ENCODE measurements at regions not wholly inside any gene's neighbourhood (a gene's known extent, or its start where the extent isn't known, plus 50 kb on each side); places are given as distances from the start of the nearest gene placed in this dataset.

- DNase-seq (ENCODE audit: low read depth, low spot score): no peak
Measured at GRCh38 chr6:4464638-4465037, 311.6 kb upstream of the CDYL start.

GRCh38 chr6:4463236-4463635 lies 313.0 kb upstream of the CDYL start:
- no peak for DNase-seq (ENCODE audit: low read depth, low spot score)

- DNase-seq (ENCODE audit: low read depth, low spot score): no peak
Measured at GRCh38 chr6:4460586-4461475, 315.4 kb upstream of the CDYL start.

GRCh38 chr6:4459996-4460395 lies 316.2 kb upstream of the CDYL start:
- no peak for DNase-seq (ENCODE audit: low read depth, low spot score)

- DNase-seq (ENCODE audit: low read depth, low spot score): peak; percentile 36
Measured at GRCh38 chr6:4459032-4459431, 317.2 kb upstream of the CDYL start.

- DNase-seq (ENCODE audit: low read depth, low spot score): no peak
Measured at GRCh38 chr6:4451718-4452117, 316.3 kb upstream of the ECI2 start.

- DNase-seq (ENCODE audit: low read depth, low spot score): no peak
Measured at GRCh38 chr6:4451081-4451480, 315.7 kb upstream of the ECI2 start.

GRCh38 chr6:4450237-4450636 lies 314.9 kb upstream of the ECI2 start:
- DNase-seq (ENCODE audit: low read depth, low spot score): no peak

- DNase-seq (ENCODE audit: low read depth, low spot score): no peak
Measured at GRCh38 chr6:4449409-4449808, 314.0 kb upstream of the ECI2 start.

GRCh38 chr6:4448841-4449240 lies 313.5 kb upstream of the ECI2 start:
- no peak for DNase-seq (ENCODE audit: low read depth, low spot score)

- no peak for DNase-seq (ENCODE audit: low read depth, low spot score)
Measured at GRCh38 chr6:4447639-4448330, 312.4 kb upstream of the ECI2 start.

GRCh38 chr6:4446982-4447381 lies 311.6 kb upstream of the ECI2 start:
- no peak for DNase-seq (ENCODE audit: low read depth, low spot score)

GRCh38 chr6:4441981-4442434 lies 306.6 kb upstream of the ECI2 start:
- DNase-seq (ENCODE audit: low read depth, low spot score): no peak

GRCh38 chr6:4439159-4439558 lies 303.8 kb upstream of the ECI2 start:
- no peak for DNase-seq (ENCODE audit: low read depth, low spot score)

- DNase-seq (ENCODE audit: low read depth, low spot score): no peak
Measured at GRCh38 chr6:4437342-4437741, 302.0 kb upstream of the ECI2 start.

GRCh38 chr6:4435981-4436445 lies 300.6 kb upstream of the ECI2 start:
- DNase-seq (ENCODE audit: low read depth, low spot score): peak; percentile 55

GRCh38 chr6:4434655-4435054 lies 299.3 kb upstream of the ECI2 start:
- no peak for DNase-seq (ENCODE audit: low read depth, low spot score)

GRCh38 chr6:4433199-4433598 lies 297.8 kb upstream of the ECI2 start:
- DNase-seq (ENCODE audit: low read depth, low spot score): no peak

- DNase-seq (ENCODE audit: low read depth, low spot score): peak; percentile 52
Measured at GRCh38 chr6:4426968-4427367, 291.6 kb upstream of the ECI2 start.

GRCh38 chr6:4421837-4422236 lies 286.5 kb upstream of the ECI2 start:
- no peak for DNase-seq (ENCODE audit: low read depth, low spot score)

- no peak for DNase-seq (ENCODE audit: low read depth, low spot score)
Measured at GRCh38 chr6:4420160-4420865, 284.9 kb upstream of the ECI2 start.

GRCh38 chr6:4415549-4415948 lies 280.2 kb upstream of the ECI2 start:
- DNase-seq (ENCODE audit: low read depth, low spot score): no peak
